GM04504 (cell line): ENCODE measurements at regions not wholly inside any gene's neighbourhood (a gene's known extent, or its start where the extent isn't known, plus 50 kb on each side); places are given as distances from the start of the nearest gene placed in this dataset.
A peak's percentile ranks its signal among the peaks of the same experiment; 100 is the strongest.
"Not testable (repeated sequence)": the region's sequence is repeated elsewhere in the genome, so short reads cannot be mapped to it uniquely, and the experiment has no call there.

Experiments used
- DNase-seq: peaks from one replicate; pipeline ENCODE4 v3.0.0-alpha.2; 2012; ENCODE audit warnings: low read depth

DNA sequence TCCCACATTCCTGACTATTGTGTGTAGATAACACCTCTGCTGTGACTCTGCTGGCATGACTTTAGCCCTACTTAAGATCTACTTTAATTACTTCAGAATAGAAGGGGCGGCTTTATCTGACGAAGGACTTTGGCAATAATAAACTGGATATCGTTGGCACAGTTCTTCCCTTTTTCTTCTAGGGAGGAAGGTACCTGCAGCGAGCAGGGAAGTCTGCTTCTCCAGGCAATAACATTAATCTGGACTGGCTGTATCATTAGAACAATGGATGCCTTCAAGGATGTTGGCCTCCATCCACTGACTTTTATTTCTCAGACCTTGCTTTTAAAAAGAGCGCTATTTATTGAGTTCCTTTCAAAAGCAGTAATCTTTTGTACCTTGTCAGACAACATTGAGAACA is 172.6 kb upstream of the THSD7A start:
- DNase-seq: no peak

DNA sequence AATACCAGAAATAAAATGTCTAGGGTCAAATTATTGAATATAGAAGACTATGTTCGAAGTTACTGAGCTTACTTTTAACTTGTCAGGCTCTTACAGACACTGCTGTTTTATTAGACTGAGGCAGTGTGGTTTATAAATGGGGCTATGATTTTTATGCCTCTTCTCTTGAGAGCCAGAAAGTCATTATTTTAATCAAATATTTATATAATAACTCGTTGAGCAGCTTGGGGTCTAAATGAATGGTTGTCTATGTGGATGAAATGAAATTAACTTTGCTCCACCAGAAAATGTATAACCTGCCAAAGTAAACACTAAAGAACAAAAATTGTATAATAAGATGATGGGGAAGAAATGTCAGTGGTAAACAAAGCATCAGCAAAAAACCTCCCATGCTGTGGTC is 175.6 kb upstream of the THSD7A start:
- no peak for DNase-seq

DNA sequence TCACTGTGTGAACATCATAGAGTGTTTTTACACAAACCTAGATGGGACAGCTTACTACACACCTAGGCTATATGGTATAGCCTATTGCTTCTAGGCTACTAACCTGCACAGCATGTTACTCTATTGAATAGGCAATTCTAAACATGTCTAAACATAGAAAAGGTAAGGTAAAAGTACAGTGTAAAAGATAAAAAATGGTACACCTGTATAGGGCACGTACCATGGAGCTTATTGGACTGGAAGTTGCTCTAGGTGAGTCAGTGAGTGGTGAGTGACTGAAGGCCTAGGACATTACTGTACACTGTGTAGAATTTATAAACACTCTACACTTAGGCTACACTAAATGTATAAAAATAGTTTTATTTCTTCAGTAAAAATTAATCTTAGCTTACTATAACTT is 182.0 kb upstream of the THSD7A start:
- DNase-seq: no peak

DNA sequence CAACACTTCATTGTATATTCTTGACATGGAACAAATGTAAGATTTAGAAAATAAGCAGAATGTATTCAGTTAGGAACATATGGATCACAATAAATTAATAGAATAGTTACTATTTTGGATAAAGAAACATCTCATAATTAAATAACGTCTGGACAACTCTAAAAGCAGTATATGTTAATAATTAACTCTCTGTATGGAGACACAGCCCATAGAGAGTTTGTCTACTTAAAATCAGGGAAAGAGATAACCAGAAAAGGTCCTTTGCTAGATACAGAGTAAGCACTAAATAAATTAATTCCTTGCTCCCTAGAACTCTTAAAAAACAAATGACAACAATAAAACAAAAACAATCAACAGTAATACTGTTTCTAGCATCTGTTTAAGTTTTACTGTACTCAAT is 184.4 kb upstream of the THSD7A start:
- DNase-seq: no peak

DNA sequence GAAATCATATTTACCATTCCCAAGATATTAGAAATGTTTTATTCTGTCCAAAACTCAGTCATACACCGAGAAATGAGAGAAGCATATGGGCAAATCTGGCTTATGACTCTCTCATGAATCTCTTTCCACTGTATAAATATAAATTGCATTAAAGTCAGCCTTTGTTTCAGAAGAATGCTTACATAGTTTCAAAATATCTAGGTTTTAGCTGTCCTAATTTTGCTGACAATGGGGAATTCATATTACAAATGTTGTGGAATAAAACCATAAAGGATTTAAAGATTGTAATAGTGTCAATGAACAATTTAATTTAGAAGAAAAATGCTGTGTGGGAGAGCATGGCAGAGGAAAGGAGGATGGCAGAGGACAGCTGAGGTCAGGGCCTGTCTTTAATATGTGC is 185.0 kb upstream of the THSD7A start:
- no peak for DNase-seq

DNA sequence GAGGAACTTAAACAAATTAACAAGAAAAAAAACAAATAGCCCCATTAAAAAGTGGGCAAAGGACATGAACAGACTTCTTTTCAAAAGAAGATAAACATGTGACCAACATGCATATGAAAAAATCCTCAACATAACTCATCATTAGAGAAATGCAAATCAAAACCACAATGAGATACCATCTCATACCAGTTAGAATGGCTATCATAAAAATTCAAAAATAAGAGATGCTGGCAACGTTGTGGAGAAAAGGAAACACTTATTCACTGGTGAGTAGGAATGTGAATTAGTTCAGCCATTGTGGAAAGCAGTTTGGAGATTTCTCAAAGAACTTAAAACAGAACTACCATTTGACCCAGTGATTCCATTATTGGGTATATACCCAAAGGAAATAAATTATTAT is 189.1 kb upstream of the TMEM106B start:
- DNase-seq: not testable (repeated sequence)

DNA sequence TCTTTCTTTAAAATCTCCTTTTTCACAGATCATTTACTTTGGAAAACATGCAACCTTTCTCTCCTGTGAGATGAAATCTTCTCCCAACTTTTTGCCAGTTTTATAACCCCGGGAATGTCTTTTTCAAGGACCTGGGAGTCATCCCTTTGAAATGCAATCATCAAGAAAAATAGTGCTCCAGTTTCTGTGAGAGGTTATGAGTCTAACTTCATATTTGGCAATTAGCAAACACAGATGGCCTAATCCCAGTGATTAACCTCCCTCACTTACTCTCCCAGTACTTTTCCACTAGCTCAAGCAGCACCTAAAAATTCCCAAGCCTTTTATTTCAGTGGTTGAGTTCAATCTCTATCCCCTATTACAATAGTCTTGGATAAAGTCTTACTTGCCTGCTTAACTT is 185.8 kb upstream of the TMEM106B start:
- no peak for DNase-seq

DNA sequence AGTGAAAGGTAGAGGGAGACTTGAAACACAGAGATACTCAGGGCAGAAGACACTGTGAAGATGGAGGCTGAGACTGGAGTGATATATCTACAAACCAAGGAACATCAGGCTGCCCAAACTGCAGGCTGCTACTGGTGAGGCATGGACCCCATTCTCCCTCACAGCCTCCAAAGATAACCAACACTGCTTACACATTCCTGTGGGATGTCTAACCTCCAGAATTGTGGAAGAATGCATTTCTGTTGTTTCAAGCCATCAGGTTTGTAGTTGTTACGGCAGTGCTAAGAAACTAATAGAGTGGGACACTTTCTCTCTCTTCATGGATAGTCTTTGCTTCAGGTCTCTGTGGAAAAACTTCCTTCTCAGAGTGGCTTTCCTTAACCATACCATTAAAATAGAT is 182.6 kb upstream of the TMEM106B start:
- DNase-seq: no peak

DNA sequence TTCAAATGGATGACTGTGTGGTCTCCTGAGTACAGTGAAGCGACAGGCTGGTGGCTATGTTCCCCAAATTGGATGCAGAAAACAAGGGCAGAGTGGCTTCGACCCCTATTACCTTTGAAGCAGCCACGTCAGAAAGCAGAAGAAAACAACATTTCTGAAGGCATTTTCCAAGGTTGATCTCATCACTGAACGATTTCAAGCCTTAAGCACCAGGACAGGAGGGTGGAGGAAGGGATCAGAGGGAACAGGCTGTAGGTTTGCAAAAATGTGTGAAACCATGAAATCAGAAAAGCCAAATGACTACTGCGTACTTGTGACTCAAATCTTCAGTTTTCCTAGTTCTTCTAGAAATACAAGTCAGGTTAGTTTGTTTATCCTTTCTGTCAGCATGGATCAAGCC is 181.0 kb upstream of the TMEM106B start:
- DNase-seq: no peak

DNA sequence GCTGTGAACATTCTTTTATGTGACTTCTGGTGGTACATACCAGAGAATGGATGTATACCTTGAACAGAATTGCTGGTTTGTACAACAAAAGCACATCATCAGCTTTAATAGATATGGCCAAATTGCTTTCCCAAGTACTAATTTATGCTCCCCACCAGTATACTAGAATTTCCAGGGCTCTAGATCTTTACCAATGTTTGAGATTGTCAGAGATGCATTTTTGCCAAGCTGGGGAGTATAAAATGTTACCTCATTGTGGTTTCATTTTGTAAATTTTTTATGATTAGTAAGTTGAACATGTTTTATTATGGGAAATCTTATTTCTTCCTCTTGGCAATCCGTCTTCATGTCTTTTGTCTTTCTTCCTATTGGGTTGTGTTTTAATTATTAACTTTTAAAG is 179.9 kb upstream of the TMEM106B start:
- no peak for DNase-seq

DNA sequence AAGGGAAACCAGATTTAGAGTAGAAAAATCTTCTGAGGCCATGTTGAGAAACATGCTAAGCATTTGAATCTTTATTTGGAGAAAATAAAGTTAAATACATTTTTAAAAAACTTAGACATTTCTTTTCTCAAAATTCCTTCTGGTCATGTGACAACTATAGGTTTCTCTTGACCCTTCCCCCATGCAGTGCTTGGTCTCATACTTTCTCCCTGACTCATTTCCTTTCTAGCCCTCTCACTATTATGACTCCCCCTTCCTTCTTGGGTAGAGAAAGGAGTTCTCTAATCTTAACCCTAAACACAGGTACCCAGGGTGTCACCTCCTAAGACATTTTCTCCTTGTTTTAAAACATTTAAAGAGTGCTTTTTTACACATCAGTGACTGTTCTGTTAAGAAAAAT is 179.5 kb upstream of the TMEM106B start:
- no peak for DNase-seq

DNA sequence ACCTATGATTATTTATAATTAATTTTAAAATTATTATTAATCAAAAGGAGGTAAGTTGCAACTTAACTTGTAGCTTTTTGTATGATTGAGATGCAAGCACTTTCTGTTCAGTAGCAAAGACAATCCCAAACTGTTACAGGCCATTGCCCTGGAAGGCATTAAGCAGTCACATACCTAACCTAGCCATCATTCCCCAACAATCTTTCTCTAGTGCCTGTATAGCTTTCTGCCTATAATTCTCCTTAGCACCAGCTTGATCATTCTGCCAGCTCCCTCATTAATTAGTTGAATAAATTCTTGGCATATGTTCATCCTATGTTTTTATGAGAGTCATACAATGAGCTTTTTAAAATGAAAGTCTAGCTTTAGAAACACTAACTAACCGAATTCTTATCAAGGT is 178.9 kb upstream of the TMEM106B start:
- no peak for DNase-seq

DNA sequence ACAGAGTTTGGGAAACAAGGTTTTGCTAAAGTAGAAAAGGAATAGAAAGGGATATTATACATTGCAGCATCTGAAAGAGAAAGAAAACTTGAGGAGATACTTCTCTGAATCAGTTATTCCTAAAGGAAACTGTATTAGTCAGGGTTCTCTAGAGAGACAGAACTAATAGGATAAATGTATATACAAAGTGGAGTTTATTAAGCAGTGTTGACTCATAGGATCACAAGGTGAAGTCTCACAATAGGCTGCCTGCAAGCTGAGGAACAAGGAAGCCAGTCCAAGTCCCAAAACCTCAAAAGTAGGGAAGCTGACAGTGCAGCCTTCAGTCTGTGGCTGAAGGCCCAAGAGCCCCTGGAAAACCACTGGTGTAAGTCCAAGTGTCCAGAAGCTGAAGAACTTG is 167.6 kb upstream of the TMEM106B start:
- DNase-seq: not testable (repeated sequence)

DNA sequence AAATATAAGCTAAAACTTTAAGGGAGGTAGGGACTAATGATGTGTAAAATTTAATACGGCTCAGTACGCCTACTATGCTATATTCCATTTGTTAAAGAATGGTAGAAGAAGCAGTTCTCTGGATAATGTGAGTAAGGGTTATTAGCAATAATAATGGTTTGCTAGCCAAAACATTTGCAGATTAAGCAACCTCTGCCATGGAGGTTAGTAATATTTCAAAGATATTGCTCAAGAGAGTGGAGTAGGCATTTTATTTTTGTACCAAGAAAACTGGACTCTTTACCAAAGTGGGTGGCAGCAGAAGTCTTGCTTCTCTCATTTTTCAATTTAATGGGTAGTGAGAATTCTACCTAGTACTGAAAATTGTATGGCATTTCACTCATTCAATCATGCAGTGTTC is 158.9 kb upstream of the TMEM106B start:
- no peak for DNase-seq

DNA sequence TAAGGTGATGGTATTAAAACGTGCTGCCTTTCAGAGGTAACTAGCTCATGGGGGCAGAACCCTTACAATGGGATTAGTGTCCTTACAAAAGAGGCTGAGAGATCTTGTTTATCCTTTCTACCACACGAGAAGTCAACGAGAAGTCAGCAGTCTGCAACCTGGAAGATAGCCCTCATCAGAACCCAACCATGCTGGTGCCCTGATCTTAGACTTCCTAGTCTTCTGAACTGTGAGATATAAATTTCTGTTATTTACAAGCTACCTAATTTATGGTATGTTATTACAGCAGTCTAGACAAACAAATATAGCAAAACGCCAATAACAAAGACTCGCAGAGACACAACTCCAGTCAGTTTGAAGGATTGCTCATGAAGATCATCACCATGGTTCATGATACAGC is 157.5 kb upstream of the TMEM106B start:
- DNase-seq: no peak

DNA sequence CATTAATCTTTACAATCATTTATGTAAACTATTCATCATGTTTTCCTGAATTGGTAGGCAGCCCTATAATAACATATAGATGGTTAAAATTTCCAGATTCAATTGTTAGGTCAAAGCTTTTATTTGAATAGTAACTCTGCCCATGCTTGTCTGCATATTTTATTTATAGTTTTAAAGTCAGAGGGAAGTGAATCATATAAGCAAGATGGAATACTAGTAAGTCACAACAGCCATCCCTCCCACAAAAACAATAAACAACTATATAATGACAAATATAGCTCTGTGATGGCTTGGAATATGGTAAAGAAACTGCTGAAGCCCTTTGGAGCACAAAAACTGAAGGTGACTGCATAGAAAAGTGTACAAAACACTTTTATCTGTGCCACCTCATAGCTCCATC is 156.3 kb upstream of the TMEM106B start:
- no peak for DNase-seq

DNA sequence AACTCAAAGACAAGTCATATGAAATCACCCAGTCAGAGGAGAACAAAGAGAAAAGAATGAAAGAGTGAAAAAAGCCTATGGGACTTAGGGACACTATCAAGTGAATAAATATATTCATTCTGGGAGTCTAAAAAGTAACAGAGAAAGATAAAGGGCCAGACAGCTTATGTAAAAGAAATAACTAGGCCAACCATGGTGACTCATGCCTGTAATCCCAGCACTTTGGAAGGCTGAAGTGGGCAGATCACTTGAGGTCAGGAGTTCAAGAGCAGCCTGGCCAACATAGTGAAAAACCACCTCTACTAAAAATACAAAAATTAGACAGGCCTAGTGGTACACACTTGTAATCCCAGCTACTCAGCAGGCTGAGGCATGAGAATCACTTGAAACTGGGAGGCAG is 154.7 kb upstream of the TMEM106B start:
- DNase-seq: no peak

DNA sequence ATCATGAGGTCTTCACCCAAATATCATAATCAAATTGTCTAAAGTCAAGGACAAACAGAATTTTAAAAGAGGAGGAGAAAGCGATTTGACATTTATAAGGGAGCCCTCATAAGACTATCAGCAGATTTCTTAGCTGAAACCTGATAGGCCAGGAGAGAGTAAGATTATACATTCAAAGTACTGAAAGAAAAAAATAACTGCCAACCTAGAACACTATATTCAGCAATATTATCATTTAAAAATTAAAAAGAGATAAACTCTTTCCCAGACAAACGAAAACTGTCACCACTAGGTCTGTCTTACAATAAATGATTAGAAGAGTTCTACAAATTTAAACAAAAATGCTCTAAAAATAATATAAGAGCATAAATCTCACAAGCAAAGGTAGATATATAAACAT is 154.1 kb upstream of the TMEM106B start:
- DNase-seq: no peak

DNA sequence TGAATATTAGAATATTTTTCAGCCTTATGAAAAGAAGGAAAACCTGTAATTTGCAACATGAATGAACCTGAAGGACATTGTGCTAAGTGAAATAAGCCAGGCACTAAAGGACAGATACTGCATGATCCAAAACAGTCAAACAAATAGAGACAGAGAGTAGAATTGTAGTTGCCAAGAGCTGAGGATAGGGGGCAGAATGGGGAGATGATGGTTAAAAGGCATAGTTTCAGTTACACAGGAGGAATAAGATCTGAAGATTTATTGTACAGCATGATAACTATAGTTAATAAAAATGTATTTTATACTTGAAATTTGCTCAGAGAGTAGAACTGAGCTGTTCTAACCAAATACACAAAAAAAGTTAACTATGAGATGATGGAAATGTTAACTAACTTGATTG is 149.0 kb upstream of the TMEM106B start:
- DNase-seq: no peak

DNA sequence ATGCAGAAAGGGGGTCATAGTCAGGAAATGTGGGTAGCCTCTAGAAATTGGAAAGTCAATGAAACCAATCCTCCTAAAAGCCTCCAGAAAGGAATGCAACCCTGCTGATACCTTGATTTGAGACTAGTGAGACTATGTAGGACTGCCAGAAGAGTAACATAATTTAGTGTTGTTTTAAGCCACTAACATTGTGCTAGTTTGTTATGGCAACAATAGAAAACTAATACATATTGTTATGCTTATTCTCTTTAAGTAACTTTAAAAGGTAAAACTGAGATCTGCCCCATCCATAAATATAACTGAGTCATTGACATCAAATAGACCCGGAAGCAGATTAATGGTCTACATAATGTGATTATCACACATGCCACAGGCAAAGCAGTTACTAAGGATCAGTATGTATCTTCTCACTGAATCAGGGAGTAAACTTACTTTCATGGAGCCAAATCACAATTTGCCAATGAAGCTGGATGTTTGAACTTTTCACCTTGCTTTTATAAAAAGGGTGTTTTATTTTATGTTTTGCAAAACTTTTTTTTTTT is 146.4 kb upstream of the TMEM106B start:
- no peak for DNase-seq

DNA sequence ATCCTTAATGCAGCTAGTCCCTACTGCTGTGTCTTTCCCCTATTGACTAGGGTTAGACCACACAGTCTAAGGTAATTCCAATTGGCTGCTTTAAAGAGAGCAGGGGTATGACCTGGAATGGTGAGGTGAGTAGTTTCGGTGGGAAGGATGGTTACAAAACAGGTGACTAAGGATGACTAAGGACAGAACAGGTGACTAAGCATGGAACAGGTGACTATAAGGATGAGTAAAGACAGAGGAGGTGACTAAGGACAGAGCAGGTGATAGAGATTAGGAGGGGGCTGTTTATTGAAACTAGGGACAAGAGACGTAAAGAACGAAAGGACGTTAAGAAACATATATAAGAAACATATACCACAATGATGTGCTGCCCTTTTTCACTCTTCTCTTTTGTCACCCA is 145.1 kb upstream of the TMEM106B start:
- DNase-seq: no peak

DNA sequence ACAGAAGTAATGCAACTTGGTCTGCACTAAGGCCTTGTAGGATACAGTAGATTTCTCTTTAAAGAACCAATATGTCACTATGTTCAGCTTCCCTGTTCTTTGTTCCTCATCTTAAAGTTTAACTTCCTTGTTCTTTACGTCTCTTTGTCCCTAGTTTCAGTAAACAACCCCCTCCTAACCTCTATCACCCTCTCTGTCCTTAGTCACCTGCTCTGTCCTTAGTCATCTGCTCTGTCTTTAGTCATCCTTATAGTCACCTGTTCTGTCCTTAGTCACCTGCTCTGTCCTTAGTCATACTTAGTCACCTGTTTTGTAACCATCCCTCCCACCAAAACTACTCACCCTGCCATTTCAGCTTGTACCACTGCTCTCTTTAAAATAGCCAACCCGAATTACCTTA is 144.6 kb upstream of the TMEM106B start:
- no peak for DNase-seq

DNA sequence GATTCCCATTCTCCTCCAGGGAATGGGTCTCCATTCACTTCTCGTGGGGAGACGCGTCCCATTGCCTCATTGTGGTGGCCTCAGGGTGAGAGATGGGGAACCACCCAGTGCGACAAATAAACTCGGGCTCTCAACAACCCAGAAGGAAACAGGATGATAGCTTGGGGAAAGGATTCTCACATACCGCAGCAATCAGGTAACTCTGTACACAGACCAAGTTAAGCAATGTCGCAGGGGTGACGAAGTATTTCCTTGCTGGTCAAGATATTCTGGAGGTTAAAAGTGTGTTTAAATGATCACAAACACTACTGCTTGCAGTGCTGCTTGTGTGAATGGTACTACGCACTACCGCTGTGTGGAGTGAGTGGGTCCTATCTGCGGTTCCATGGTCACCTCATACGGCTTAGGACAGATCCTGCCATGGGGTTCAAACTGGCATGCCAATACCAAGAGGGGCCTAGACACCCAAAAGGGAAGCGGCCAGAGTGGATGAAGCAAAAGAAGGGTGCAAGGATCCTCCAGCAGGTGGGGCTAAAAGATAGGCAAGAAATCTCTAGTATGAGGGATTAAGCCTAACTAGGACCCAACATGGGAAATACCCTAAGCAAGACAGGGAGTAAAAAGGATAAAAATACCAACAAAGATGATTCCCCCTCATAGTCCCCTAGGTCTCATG is 143.8 kb upstream of the TMEM106B start:
- DNase-seq: peak; percentile 25

DNA sequence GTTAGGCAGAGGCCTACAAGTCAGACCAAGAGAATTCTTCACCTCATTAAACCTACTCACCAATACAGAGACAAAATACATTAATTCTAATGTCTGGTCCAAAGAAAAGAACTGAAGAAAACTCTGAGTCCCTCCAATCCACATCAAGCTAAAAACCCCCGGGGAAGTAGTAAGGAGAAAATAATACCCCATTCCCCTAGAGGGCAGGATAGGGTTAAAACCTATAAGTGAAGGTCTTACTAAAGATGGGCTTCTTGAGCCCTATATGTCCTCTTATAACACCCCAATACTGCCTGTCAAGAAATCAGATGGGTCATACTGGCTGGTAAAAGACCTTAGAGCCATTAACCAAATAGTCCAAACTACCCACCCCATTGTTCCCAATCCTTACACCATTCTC is 141.3 kb upstream of the TMEM106B start:
- DNase-seq: no peak

DNA sequence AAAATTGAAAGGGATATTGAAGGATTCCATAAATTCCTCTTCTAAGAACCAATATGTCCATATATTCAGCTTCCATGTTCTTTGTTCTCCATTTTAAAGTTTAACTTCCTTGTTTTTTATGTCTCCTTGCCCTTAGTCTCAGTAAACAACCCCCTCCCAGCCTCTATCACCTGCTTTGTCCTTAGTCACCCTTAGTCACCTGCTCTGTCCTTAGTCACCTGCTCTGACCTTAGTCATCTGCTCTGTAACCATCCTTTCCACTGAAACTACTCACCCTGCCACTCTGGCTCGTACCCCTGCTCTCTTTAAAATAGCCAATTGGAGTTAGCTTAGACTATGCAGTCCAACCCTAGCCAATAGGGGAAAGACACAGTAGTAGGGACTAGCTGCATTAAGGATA is 136.2 kb upstream of the TMEM106B start:
- no peak for DNase-seq
